ENCODE measurements at regions not wholly inside any gene's neighbourhood (a gene's known extent, or its start where the extent isn't known, plus 50 kb on each side); places are given as distances from the start of the nearest gene placed in this dataset.

DNA sequence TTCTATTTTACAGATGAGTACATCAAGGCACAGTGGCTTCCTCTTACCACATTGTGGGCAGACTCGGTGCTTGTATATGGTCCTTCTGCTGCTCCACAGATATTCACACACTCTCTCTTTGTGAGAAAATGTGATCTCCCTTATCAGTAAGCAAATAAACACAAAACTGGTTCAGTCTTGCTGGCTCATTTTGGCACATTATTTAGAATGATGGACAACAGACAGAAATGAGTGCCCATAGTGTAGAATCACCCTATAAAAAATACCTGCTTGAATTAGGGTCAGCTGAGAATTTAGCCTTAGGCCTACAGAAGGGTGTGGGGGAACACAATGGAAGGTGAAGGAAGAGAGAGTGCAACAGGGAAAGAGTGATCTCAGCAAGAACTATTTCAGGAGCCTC, 423.1 kb downstream of the HLX start:
- TF ChIP-seq, protein P1, sequence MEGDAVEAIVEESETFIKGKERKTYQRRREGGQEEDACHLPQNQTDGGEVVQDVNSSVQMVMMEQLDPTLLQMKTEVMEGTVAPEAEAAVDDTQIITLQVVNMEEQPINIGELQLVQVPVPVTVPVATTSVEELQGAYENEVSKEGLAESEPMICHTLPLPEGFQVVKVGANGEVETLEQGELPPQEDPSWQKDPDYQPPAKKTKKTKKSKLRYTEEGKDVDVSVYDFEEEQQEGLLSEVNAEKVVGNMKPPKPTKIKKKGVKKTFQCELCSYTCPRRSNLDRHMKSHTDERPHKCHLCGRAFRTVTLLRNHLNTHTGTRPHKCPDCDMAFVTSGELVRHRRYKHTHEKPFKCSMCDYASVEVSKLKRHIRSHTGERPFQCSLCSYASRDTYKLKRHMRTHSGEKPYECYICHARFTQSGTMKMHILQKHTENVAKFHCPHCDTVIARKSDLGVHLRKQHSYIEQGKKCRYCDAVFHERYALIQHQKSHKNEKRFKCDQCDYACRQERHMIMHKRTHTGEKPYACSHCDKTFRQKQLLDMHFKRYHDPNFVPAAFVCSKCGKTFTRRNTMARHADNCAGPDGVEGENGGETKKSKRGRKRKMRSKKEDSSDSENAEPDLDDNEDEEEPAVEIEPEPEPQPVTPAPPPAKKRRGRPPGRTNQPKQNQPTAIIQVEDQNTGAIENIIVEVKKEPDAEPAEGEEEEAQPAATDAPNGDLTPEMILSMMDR (IDR thresholded peaks at IDR 0.05; ENCODE audit: low read length): no peak
- no peak for TF ChIP-seq EZH2 (IDR thresholded peaks at IDR 0.05; ENCODE audit: borderline replicate concordance, low read length)
- H3K79me2 ChIP-seq (ENCODE audit: insufficient read depth, low read length): no peaks in the 10 kb centered on the region
- H3K36me3 ChIP-seq (ENCODE audit: insufficient read depth, low read length): no peaks in the 10 kb centered on the region
- no peak overlapping the region for H3K9ac ChIP-seq (ENCODE audit: low read length)
- H2AFZ ChIP-seq (ENCODE audit: low read length): no peak overlapping the region
- H3F3A ChIP-seq (ENCODE audit: insufficient read depth, low read length): no peaks in the 10 kb centered on the region
- H3K9me2 ChIP-seq (ENCODE audit: low read depth, low read length): no peaks in the 10 kb centered on the region
- H3K27ac ChIP-seq (ENCODE audit: low read depth, low read length, poor library complexity, severe bottlenecking): no peak overlapping the region
- no peaks in the 10 kb centered on the region for H3K9me3 ChIP-seq (ENCODE audit: low read length)
- H3K4me1 ChIP-seq (ENCODE audit: insufficient read depth, low read length, severe bottlenecking): no peaks in the 10 kb centered on the region
- H4K20me1 ChIP-seq (ENCODE audit: insufficient read depth, low read length): no peaks in the 10 kb centered on the region
- no peak overlapping the region for H3K4me2 ChIP-seq (ENCODE audit: low read length)
- H3K4me3 ChIP-seq (ENCODE audit: low read depth, low read length, poor library complexity, severe bottlenecking): no peak overlapping the region
- H3K27me3 ChIP-seq (ENCODE audit: insufficient read depth, low read length): no peaks in the 10 kb centered on the region

DNA sequence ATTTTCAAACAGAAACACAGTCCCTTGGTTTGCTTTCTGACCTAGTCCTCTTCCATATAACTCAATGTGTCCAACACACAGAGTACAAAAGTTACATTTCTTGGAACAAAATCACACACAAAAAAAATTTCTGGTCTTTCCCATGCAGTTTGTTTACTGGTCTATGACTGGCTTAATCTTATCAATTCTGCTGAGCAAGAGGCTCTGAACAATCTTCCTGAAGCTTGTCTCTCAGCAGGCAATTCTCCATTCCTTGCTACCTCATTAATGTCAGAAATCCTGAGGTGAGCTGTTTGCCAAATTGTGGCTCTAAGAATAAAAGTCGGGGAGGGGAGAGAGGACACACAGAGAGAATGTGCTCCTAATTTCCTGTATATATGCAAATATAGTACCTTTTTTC, 423.6 kb downstream of the HLX start:
- Histone ChIP-seq H3K9me2 (ENCODE audit: low read depth, low read length) (no peaks in the 10 kb centered on the region), H3K4me3 (ENCODE audit: low read depth, low read length, poor library complexity, severe bottlenecking) (no peak overlapping the region), H3K9me3 (ENCODE audit: low read length) (no peaks in the 10 kb centered on the region), H3K79me2 (ENCODE audit: insufficient read depth, low read length) (no peaks in the 10 kb centered on the region), H4K20me1 (ENCODE audit: insufficient read depth, low read length) (no peaks in the 10 kb centered on the region), H3K36me3 (ENCODE audit: insufficient read depth, low read length) (no peaks in the 10 kb centered on the region), H3K4me2 (ENCODE audit: low read length) (no peak overlapping the region), H3K27me3 (ENCODE audit: insufficient read depth, low read length) (no peaks in the 10 kb centered on the region), H2AFZ (ENCODE audit: low read length) (no peak overlapping the region), H3F3A (ENCODE audit: insufficient read depth, low read length) (no peaks in the 10 kb centered on the region), H3K27ac (ENCODE audit: low read depth, low read length, poor library complexity, severe bottlenecking) (no peak overlapping the region), H3K9ac (ENCODE audit: low read length) (no peak overlapping the region), H3K4me1 (ENCODE audit: insufficient read depth, low read length, severe bottlenecking) (no peaks in the 10 kb centered on the region)
- TF ChIP-seq, protein P1 (IDR thresholded peaks at IDR 0.05; ENCODE audit: low read length): no peak
- TF ChIP-seq EZH2 (IDR thresholded peaks at IDR 0.05; ENCODE audit: borderline replicate concordance, low read length): no peak

DNA sequence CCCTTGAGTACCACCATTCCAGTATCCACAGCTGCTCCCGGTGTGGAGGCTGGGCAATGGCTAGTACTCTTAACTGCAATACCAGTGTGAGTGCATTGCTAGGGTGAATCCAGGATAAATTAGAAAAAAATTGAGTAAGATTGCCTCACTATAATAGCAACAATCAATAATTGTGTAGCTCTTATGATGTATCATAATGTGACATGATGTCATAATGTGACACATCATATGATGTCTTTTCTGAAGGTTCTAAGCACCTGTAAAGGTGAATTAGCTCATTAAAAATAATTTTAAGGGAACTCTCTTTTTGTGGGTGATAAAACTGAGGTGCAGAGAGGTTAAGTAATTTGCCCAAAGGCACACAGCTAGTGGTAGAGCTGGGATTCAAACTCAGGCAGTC, 424.4 kb downstream of the HLX start:
- H4K20me1 ChIP-seq (ENCODE audit: insufficient read depth, low read length): no peaks in the 10 kb centered on the region
- no peaks in the 10 kb centered on the region for H3K4me1 ChIP-seq (ENCODE audit: insufficient read depth, low read length, severe bottlenecking)
- no peak overlapping the region for H3K9ac ChIP-seq (ENCODE audit: low read length)
- no peaks in the 10 kb centered on the region for H3K36me3 ChIP-seq (ENCODE audit: insufficient read depth, low read length)
- no peak overlapping the region for H2AFZ ChIP-seq (ENCODE audit: low read length)
- H3K4me3 ChIP-seq (ENCODE audit: low read depth, low read length, poor library complexity, severe bottlenecking): no peak overlapping the region
- H3K27ac ChIP-seq (ENCODE audit: low read depth, low read length, poor library complexity, severe bottlenecking): no peak overlapping the region
- TF ChIP-seq, protein P1 (IDR thresholded peaks at IDR 0.05; ENCODE audit: low read length): no peak
- TF ChIP-seq EZH2 (IDR thresholded peaks at IDR 0.05; ENCODE audit: borderline replicate concordance, low read length): no peak
- no peak overlapping the region for H3K4me2 ChIP-seq (ENCODE audit: low read length)
- H3K9me3 ChIP-seq (ENCODE audit: low read length): no peaks in the 10 kb centered on the region
- H3K9me2 ChIP-seq (ENCODE audit: low read depth, low read length): no peaks in the 10 kb centered on the region
- H3K79me2 ChIP-seq (ENCODE audit: insufficient read depth, low read length): no peaks in the 10 kb centered on the region
- no peaks in the 10 kb centered on the region for H3F3A ChIP-seq (ENCODE audit: insufficient read depth, low read length)
- H3K27me3 ChIP-seq (ENCODE audit: insufficient read depth, low read length): no peaks in the 10 kb centered on the region
